HG02852 (cell line): ENCODE measurements at regions not wholly inside any gene's neighbourhood (a gene's known extent, or its start where the extent isn't known, plus 50 kb on each side); places are given as distances from the start of the nearest gene placed in this dataset.

Source experiments
- ATAC-seq: cut with Tn5 transposase; IDR thresholded peaks from one replicate; pipeline ENCODE4 v1.9.1; 2021; ENCODE audit warnings: mild to moderate bottlenecking, moderate library complexity; ENCODE audit not compliant: unreplicated experiment

- no peak for ATAC-seq
Measured at GRCh38 chr15:98025237-98025636, 64.7 kb downstream of the ARRDC4 start.

GRCh38 chr15:98034731-98035130, 74.2 kb downstream of the ARRDC4 start:
- no peak for ATAC-seq

GRCh38 chr15:98035134-98035533, 74.6 kb downstream of the ARRDC4 start:
- no peak for ATAC-seq

- no peak for ATAC-seq
Measured at GRCh38 chr15:98035577-98036010, 75.1 kb downstream of the ARRDC4 start.

- ATAC-seq, result no peak
Measured at GRCh38 chr15:98039596-98039995, 79.1 kb downstream of the ARRDC4 start.

GRCh38 chr15:98040146-98040545, 79.6 kb downstream of the ARRDC4 start:
- no peak for ATAC-seq

GRCh38 chr15:98043160-98044014, 82.9 kb downstream of the ARRDC4 start:
- ATAC-seq, result no peak

GRCh38 chr15:98051734-98052133, 91.2 kb downstream of the ARRDC4 start:
- no peak for ATAC-seq

GRCh38 chr15:98057453-98057852, 97.0 kb downstream of the ARRDC4 start:
- ATAC-seq, result no peak

- no peak for ATAC-seq
Measured at GRCh38 chr15:98062869-98063268, 102.4 kb downstream of the ARRDC4 start.

GRCh38 chr15:98063315-98063714, 102.8 kb downstream of the ARRDC4 start:
- ATAC-seq, result no peak

- ATAC-seq, result no peak
Measured at GRCh38 chr15:98063871-98064270, 103.4 kb downstream of the ARRDC4 start.

- no peak for ATAC-seq
Measured at GRCh38 chr15:98067339-98067738, 106.8 kb downstream of the ARRDC4 start.

- ATAC-seq, result no peak
Measured at GRCh38 chr15:98069256-98069655, 108.8 kb downstream of the ARRDC4 start.

- ATAC-seq, result no peak
Measured at GRCh38 chr15:98070137-98070536, 109.6 kb downstream of the ARRDC4 start.

GRCh38 chr15:98071786-98072185, 111.3 kb downstream of the ARRDC4 start:
- ATAC-seq, result no peak

GRCh38 chr15:98075441-98075840, 114.9 kb downstream of the ARRDC4 start:
- no peak for ATAC-seq

- ATAC-seq, result no peak
Measured at GRCh38 chr15:98076021-98076816, 115.7 kb downstream of the ARRDC4 start.

GRCh38 chr15:98077186-98077585, 116.7 kb downstream of the ARRDC4 start:
- ATAC-seq, result no peak

GRCh38 chr15:98080791-98081190, 120.3 kb downstream of the ARRDC4 start:
- no peak for ATAC-seq

- ATAC-seq, result no peak
Measured at GRCh38 chr15:98083203-98083910, 122.9 kb downstream of the ARRDC4 start.
